ENCODE measurements at regions not wholly inside any gene's neighbourhood (a gene's known extent, or its start where the extent isn't known, plus 50 kb on each side); places are given as distances from the start of the nearest gene placed in this dataset.
A peak's percentile ranks its signal among the peaks of the same experiment; 100 is the strongest.

GRCh38 chr3:72630327-72630968 is 217.8 kb downstream of the SHQ1 start:
- no peak overlapping the region for H3K4me3 ChIP-seq (ENCODE audit: low read depth, low read length)
- DNase-seq (ENCODE audit: low read depth), result no peak
- TF ChIP-seq CTCF (conservative IDR thresholded peaks at IDR 0.05; ENCODE audit: low read depth, low read length), result no peak

GRCh38 chr3:72629191-72629631 is 219.0 kb downstream of the SHQ1 start:
- no peak for TF ChIP-seq CTCF (conservative IDR thresholded peaks at IDR 0.05; ENCODE audit: low read depth, low read length)
- no peak for DNase-seq (ENCODE audit: low read depth)
- no peak overlapping the region for H3K4me3 ChIP-seq (ENCODE audit: low read depth, low read length)

GRCh38 chr3:72628065-72628464 is 220.2 kb downstream of the SHQ1 start:
- TF ChIP-seq CTCF (conservative IDR thresholded peaks at IDR 0.05; ENCODE audit: low read depth, low read length), result no peak
- no peak overlapping the region for H3K4me3 ChIP-seq (ENCODE audit: low read depth, low read length)
- DNase-seq (ENCODE audit: low read depth), result no peak

- no peak for DNase-seq (ENCODE audit: low read depth)
- TF ChIP-seq CTCF (conservative IDR thresholded peaks at IDR 0.05; ENCODE audit: low read depth, low read length), result no peak
- H3K4me3 ChIP-seq (ENCODE audit: low read depth, low read length), result no peak overlapping the region
Observed at GRCh38 chr3:72627271-72627670, 221.0 kb downstream of the SHQ1 start.

GRCh38 chr3:72625602-72626337 is 222.5 kb downstream of the SHQ1 start:
- TF ChIP-seq CTCF (conservative IDR thresholded peaks at IDR 0.05; ENCODE audit: low read depth, low read length), result no peak
- peak; percentile 79 for DNase-seq (ENCODE audit: low read depth)
- no peak overlapping the region for H3K4me3 ChIP-seq (ENCODE audit: low read depth, low read length)

- H3K4me3 ChIP-seq (ENCODE audit: low read depth, low read length), result no peak overlapping the region
- TF ChIP-seq CTCF (conservative IDR thresholded peaks at IDR 0.05; ENCODE audit: low read depth, low read length), result no peak
- no peak for DNase-seq (ENCODE audit: low read depth)
Observed at GRCh38 chr3:72624656-72625055, 223.6 kb downstream of the SHQ1 start.

GRCh38 chr3:72618739-72619138 is 229.5 kb downstream of the SHQ1 start:
- no peak for TF ChIP-seq CTCF (conservative IDR thresholded peaks at IDR 0.05; ENCODE audit: low read depth, low read length)
- DNase-seq (ENCODE audit: low read depth), result no peak
- H3K4me3 ChIP-seq (ENCODE audit: low read depth, low read length), result no peak overlapping the region

All from choroid plexus epithelial cell (primary cell).